ENCODE measurements at regions not wholly inside any gene's neighbourhood (a gene's known extent, or its start where the extent isn't known, plus 50 kb on each side); places are given as distances from the start of the nearest gene placed in this dataset.

DNA sequence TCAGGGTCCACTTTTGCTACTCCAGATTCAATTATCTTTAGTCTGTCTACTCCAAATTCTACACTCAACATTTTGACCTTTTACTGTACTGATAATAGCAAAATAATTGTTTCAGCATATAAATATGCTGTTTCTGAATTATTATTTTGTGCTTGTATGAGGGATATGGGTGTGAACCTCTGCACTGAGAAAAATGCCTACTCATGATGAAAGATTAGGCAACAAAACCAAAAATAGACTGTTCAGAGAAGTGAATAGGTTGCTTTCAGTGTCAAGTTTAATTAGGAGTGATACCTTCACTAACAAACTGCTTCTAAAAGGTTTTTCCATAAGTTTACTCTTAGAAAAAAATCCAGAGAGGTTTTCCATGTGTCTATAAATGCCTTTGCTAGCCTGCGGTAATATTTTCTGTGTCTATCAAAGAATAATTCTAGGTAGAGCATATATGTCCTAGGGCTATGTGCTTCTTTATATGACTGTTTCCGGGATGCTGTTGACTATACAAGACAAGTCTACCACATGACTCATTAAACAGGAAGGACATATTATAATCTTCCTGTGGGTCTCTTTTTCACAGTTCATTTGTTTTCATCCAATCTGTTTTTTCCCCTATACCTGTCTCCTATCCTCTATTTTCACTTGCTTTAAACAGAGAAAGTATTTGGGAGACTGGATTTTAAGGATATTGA lies 218.5 kb upstream of the TTC14 start:
- BruUV-seq (replicated peaks), result no TSS peak
- no peak overlapping the region for H3K4me2 ChIP-seq (ENCODE audit: control insufficient read depth, insufficient read depth)
- no peaks in the 10 kb centered on the region for H3K79me2 ChIP-seq (ENCODE audit: control insufficient read depth, insufficient read depth, low read length)
- ATAC-seq (no peak), DNase-seq (ENCODE audit: low read depth, low spot score) (no peak), FAIRE-seq (no peak)
- WGBS (ENCODE audit: insufficient coverage, insufficient replicate concordance, low lambda C conversion rate, missing lambda C conversion rate), result 100% methylated on average over 2 of the region's 2 CpGs
- intact Hi-C loops (cut with micrococcal nuclease; ENCODE audit: unreplicated experiment), result no loop called here
- SMC1A ChIA-PET (ENCODE audit: uncharacterized antibody, unreplicated experiment), result interaction anchor here (0.6 kb wide), 1 partner anchor 54 kb away, joined by 3 read pairs; no protein-coding TSS in a partner anchor
- in situ Hi-C loops (cut with MboI), result no loop called here
- no peaks in the 10 kb centered on the region for H3K36me3 ChIP-seq (ENCODE audit: control insufficient read depth in 2 of 2, insufficient read depth in 2 of 2, low read length in 1 of 2)
- POLR2A ChIA-PET, result no interaction called here
- H3K27ac ChIP-seq (ENCODE audit: control insufficient read depth, insufficient read depth), result no peak overlapping the region
- no peak for TF ChIP-seq HCFC1 (IDR thresholded peaks at IDR 0.05; ENCODE audit: low read length)
- no peak for TF ChIP-seq CBX3 (IDR thresholded peaks at IDR 0.05; ENCODE audit: borderline replicate concordance, low read depth)
- TF ChIP-seq, protein P1, sequence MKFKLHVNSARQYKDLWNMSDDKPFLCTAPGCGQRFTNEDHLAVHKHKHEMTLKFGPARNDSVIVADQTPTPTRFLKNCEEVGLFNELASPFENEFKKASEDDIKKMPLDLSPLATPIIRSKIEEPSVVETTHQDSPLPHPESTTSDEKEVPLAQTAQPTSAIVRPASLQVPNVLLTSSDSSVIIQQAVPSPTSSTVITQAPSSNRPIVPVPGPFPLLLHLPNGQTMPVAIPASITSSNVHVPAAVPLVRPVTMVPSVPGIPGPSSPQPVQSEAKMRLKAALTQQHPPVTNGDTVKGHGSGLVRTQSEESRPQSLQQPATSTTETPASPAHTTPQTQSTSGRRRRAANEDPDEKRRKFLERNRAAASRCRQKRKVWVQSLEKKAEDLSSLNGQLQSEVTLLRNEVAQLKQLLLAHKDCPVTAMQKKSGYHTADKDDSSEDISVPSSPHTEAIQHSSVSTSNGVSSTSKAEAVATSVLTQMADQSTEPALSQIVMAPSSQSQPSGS (IDR thresholded peaks at IDR 0.05; ENCODE audit: low read length), result no peak
- no peak for TF ChIP-seq MYC (IDR thresholded peaks at IDR 0.05; ENCODE audit: insufficient read depth, insufficient read length, insufficient replicate concordance, low read length, severe bottlenecking)
- TF ChIP-seq SMC3 (IDR thresholded peaks at IDR 0.05; ENCODE audit: borderline replicate concordance, low read length), result no peak
- TF ChIP-seq STAT1 (conservative IDR thresholded peaks at IDR 0.05), result no peak
- no peak for TF ChIP-seq ETV6 (conservative IDR thresholded peaks at IDR 0.05 in 1 of 2, IDR thresholded peaks at IDR 0.05 in 1 of 2; ENCODE audit: borderline replicate concordance in 1 of 2, low read depth in 1 of 2)
- no peak for TF ChIP-seq PML (IDR thresholded peaks at IDR 0.05; ENCODE audit: low read length)
- TF ChIP-seq ZNF384 (IDR thresholded peaks at IDR 0.05; ENCODE audit: borderline replicate concordance, low read depth, low read length), result no peak
- no peak for TF ChIP-seq EED (IDR thresholded peaks at IDR 0.05; ENCODE audit: low read depth)
- TF ChIP-seq BCL3 (IDR thresholded peaks at IDR 0.05; ENCODE audit: borderline replicate concordance, insufficient read depth, low read depth, low read length, poor library complexity, severe bottlenecking), result no peak
- TF ChIP-seq FOXM1 (IDR thresholded peaks at IDR 0.05; ENCODE audit: low read depth, low read length), result no peak
- no peak for TF ChIP-seq CHD2 (IDR thresholded peaks at IDR 0.05; ENCODE audit: borderline replicate concordance, low read depth, low read length)
- TF ChIP-seq LARP7 (IDR thresholded peaks at IDR 0.05), result no peak
- TF ChIP-seq YBX1 (IDR thresholded peaks at IDR 0.05), result no peak
- TF ChIP-seq CHD1 (IDR thresholded peaks at IDR 0.05; ENCODE audit: low read depth, low read length), result no peak
- TF ChIP-seq SRF (IDR thresholded peaks at IDR 0.05; ENCODE audit: low read depth in 2 of 2, low read length in 2 of 2), result no peak
- TF ChIP-seq TCF12 (IDR thresholded peaks at IDR 0.05; ENCODE audit: low read depth, low read length), result no peak
- no peak for TF ChIP-seq FOXK2 (IDR thresholded peaks at IDR 0.05)
- no peak overlapping the region for H3K9ac ChIP-seq (ENCODE audit: control insufficient read depth, insufficient read depth, low read length)
- H3K4me1 ChIP-seq (ENCODE audit: control insufficient read depth, insufficient read depth, low read length), result no peaks in the 10 kb centered on the region
- no peaks in the 10 kb centered on the region for H3K27me3 ChIP-seq (replicated peaks in 1 of 2; ENCODE audit: control insufficient read depth in 2 of 2, insufficient read depth in 2 of 2, low read length in 1 of 2)
- no peaks in the 10 kb centered on the region for H4K20me1 ChIP-seq (ENCODE audit: control insufficient read depth, insufficient read depth)
- RAD21 ChIA-PET (ENCODE audit: unreplicated experiment), result no interaction called here
- H3K4me3 ChIP-seq, result no peak overlapping the region
- H3K9me3 ChIP-seq (replicated peaks; ENCODE audit: control insufficient read depth, insufficient read depth, low read length), result no peaks in the 10 kb centered on the region
- CTCF ChIA-PET, result no interaction called here
- no peak overlapping the region for H2AFZ ChIP-seq (ENCODE audit: control insufficient read depth, low read depth, low read length)

All from GM12878 (cell line).